HG02759 (cell line): ENCODE measurements at regions not wholly inside any gene's neighbourhood (a gene's known extent, or its start where the extent isn't known, plus 50 kb on each side); places are given as distances from the start of the nearest gene placed in this dataset.

ENCODE experiments used
- ATAC-seq: cut with Tn5 transposase; IDR thresholded peaks from one replicate; pipeline ENCODE4 v1.9.1; 2021; ENCODE audit warnings: mild to moderate bottlenecking, moderate library complexity; ENCODE audit not compliant: unreplicated experiment

DNA sequence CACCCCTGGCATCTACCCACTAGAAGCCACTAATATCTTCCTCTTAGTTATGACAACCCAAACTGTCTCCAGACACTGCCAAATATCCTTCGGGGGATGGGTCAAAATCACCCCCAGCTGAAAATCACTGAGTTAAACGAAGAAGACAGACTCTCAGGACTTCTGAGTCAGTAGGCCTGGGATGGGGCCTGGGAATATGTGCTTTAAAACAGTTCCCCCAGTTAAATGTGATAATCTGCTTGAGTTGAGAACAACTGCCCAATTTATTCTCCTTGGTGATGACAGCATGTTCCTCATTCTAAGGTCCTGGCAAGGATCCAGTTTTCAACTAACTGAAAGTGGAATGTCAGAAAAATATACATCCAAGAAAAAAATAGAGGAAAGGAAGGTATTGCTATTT is 52.4 kb downstream of the CBLL2 start:
- no peak for ATAC-seq

- ATAC-seq, result no peak
Observed at GRCh38 chrX:22329783-22330182, 57.1 kb downstream of the CBLL2 start.

- no peak for ATAC-seq
Observed at GRCh38 chrX:22338740-22339139, 66.0 kb downstream of the CBLL2 start.

DNA sequence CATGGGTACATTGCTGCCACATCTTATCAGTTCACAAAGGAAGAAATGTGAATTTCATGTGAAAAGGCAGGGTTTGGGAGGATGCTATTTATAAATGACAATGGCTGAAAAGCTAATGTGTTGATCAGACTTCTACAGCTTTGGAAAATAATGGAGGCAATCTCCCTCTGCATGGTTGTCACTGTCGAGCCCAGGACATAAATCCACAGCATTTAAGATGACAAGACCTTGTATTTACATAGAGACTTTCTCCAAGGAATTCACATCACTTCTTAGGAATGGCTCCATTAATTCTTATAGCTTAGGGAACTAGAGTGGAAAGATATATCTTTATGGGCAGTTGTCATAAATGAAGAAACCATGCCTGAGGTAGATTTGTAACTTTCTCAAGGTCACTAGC is 66.7 kb downstream of the CBLL2 start:
- ATAC-seq, result no peak

GRCh38 chrX:22340022-22340616 is 67.4 kb downstream of the CBLL2 start:
- no peak for ATAC-seq

GRCh38 chrX:22343192-22343591 is 70.5 kb downstream of the CBLL2 start:
- no peak for ATAC-seq

- no peak for ATAC-seq
Observed at GRCh38 chrX:22345884-22346283, 73.2 kb downstream of the CBLL2 start.

- no peak for ATAC-seq
Observed at GRCh38 chrX:22347491-22347890, 74.8 kb downstream of the CBLL2 start.

GRCh38 chrX:22349116-22349515 is 76.4 kb downstream of the CBLL2 start:
- no peak for ATAC-seq

DNA sequence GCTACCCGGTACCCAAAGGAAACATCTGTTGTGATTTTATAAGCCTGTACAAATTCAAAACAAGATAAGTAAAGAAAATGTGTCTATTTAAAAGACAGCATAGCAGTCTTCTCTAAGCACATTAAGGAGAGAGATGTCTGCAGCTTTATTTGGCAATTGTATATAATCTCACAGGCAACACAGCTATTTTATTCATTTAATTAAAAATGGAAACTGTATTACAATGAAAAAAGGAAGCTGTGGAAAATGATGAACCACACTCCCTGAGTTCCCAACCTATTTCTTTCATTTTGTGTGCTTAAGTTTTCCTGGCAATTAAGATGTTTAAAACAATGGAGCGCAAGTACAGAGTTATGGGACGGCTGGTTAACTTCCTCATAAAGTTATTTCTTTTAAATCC is 78.4 kb downstream of the CBLL2 start:
- no peak for ATAC-seq

- no peak for ATAC-seq
Observed at GRCh38 chrX:22351966-22352365, 79.3 kb downstream of the CBLL2 start.

- ATAC-seq, result no peak
Observed at GRCh38 chrX:22357621-22358020, 84.9 kb downstream of the CBLL2 start.

- no peak for ATAC-seq
Observed at GRCh38 chrX:22360129-22360528, 87.4 kb downstream of the CBLL2 start.

GRCh38 chrX:22365460-22365859 is 92.7 kb downstream of the CBLL2 start:
- no peak for ATAC-seq

GRCh38 chrX:22366166-22366702 is 93.5 kb downstream of the CBLL2 start:
- ATAC-seq, result no peak

DNA sequence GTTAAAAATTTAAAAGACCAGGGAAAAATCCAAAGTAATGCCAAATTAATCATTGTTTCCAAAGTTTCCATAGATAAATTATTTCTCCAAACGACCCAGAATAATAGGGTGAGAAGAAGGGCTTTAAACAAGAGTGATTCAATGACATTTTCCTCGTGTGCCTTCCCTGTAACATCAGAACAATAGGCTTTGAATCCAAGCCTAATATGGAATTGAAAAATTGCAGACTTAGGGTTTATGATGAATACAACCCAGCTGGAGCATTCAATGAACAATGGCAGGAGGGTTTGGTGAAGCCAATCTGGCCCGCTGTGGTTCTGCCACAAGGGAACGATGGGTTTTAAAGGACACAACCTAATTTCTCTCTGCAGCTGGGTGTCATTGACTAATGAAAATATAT is 94.2 kb downstream of the CBLL2 start:
- no peak for ATAC-seq

GRCh38 chrX:22373094-22373493 is 100.4 kb downstream of the CBLL2 start:
- no peak for ATAC-seq

GRCh38 chrX:22373766-22374165 is 101.1 kb downstream of the CBLL2 start:
- no peak for ATAC-seq

GRCh38 chrX:22376369-22376768 is 103.7 kb downstream of the CBLL2 start:
- no peak for ATAC-seq

GRCh38 chrX:22378296-22378695 is 105.6 kb downstream of the CBLL2 start:
- no peak for ATAC-seq

DNA sequence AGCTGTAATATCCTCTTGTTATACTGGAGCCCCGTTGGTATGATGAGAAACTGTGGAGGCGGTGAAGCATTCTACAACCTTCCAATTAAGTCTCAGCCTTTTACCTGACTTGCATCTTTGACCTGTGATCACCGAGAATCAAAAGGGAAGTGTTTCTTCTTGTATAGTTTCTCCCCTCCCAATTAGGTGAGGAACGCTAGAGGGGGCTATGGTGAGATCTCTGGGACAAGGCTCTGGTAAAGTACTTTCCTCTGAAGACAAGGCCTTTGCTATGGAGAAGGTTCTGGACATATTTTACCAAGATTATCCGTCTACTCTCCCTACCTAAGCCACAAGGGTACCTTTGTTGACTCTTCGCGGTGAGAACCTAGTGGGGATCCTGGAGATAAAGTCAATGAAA is 111.3 kb downstream of the CBLL2 start:
- no peak for ATAC-seq

DNA sequence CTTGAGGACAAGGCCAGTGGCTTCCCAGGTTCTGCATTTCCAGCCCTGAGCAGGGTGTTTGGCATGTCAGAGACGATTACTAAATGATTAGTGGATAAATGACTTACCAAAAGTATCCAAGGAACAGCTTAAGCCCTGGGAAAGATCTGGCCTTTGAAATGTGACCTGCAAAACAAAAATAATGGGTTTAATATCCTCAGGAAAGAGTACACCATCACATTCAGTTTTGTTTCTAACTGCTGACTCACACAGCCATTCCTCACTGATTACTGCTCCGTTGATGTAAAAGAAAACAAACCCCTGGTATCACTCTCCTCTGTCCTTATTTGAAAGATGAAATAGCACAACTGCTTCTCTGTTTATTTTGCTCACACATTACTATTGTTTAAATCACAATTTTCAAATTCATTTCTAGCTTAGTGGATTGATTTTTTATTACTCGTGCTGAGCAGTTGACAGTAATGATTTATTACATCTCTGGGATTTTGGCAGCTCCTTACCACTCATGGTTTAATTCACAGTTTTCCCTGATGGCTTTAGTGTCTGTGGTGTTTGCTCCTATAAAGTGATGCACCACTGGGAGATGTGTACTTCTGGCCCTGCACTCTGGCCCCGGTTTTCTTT is 117.0 kb downstream of the CBLL2 start:
- no peak for ATAC-seq
